ENCODE measurements at regions not wholly inside any gene's neighbourhood (a gene's known extent, or its start where the extent isn't known, plus 50 kb on each side); places are given as distances from the start of the nearest gene placed in this dataset.

GRCh38 chr1:64325856-64326255, 122.4 kb downstream of the UBE2U start:
- Mint-ChIP-seq H3K4me1 (peaks cover 1% of the 10 kb centered on the region), H3K27me3 (ENCODE audit: low read depth in 3 of 3) (peaks cover 1 to 8% (median 6%) of the 10 kb centered on the region in 3 donors), H3K9me3 (peaks cover 0 to 2% (median 0%) of the 10 kb centered on the region in 7 donors), H3K4me3 (no peak overlapping the region), H3K27ac (no peak overlapping the region), H3K36me3 (no peaks in the 10 kb centered on the region)
- no peak overlapping the region for H3K27ac ChIP-seq (ENCODE audit: low read depth in 1 of 2, low read length in 2 of 2)
- H2AFZ ChIP-seq (ENCODE audit: insufficient read depth, low read depth, low read length, poor library complexity, severe bottlenecking), result no peak overlapping the region
- intact Hi-C loops (cut with micrococcal nuclease), result no loop called here
- H3K4me2 ChIP-seq (replicated peaks; ENCODE audit: extremely low read depth, low read length, poor library complexity, severe bottlenecking), result no peak overlapping the region
- H3K9me3 ChIP-seq (replicated peaks in 1 of 2; ENCODE audit: control insufficient read depth in 1 of 2, insufficient read depth in 1 of 2, low read length in 2 of 2), result no peaks in the 10 kb centered on the region
- TF ChIP-seq CTCF (IDR thresholded peaks at IDR 0.05), result no peak
- H4K20me1 ChIP-seq (ENCODE audit: insufficient read depth, low read length), result no peaks in the 10 kb centered on the region
- H3K4me1 ChIP-seq (ENCODE audit: control insufficient read depth in 1 of 2, insufficient read depth in 2 of 2, low read length in 2 of 2), result no peaks in the 10 kb centered on the region
- H3K4me3 ChIP-seq (replicated peaks in 1 of 3; ENCODE audit: low read depth in 2 of 3, low read length in 3 of 3), result no peak overlapping the region
- H3K9ac ChIP-seq (ENCODE audit: insufficient read depth, low read length, poor library complexity, severe bottlenecking), result no peak overlapping the region
- 100% methylated on average over 1 of the region's 5 CpGs for WGBS (ENCODE audit: insufficient coverage)
- H3K27me3 ChIP-seq (ENCODE audit: control insufficient read depth in 2 of 2, insufficient read depth in 2 of 2, low read length in 2 of 2), result no peaks in the 10 kb centered on the region
- DNase-seq, result no peak
- H3K36me3 ChIP-seq (replicated peaks in 1 of 2; ENCODE audit: control insufficient read depth in 1 of 2, insufficient read depth in 2 of 2, low read length in 2 of 2), result no peaks in the 10 kb centered on the region
- no peaks in the 10 kb centered on the region for H3K79me2 ChIP-seq (ENCODE audit: insufficient read depth, low read length)

GRCh38 chr1:64327119-64327518, 123.7 kb downstream of the UBE2U start:
- no peaks in the 10 kb centered on the region for H3K79me2 ChIP-seq (ENCODE audit: insufficient read depth, low read length)
- intact Hi-C loops (cut with micrococcal nuclease), result no loop called here
- Mint-ChIP-seq H3K4me1 (no peaks in the 10 kb centered on the region), H3K27me3 (ENCODE audit: low read depth in 3 of 3) (peaks cover 1 to 8% (median 6%) of the 10 kb centered on the region in 3 donors), H3K27ac (no peak overlapping the region), H3K4me3 (no peak overlapping the region), H3K36me3 (no peaks in the 10 kb centered on the region), H3K9me3 (no peaks in the 10 kb centered on the region)
- no peaks in the 10 kb centered on the region for H3K36me3 ChIP-seq (replicated peaks in 1 of 2; ENCODE audit: control insufficient read depth in 1 of 2, insufficient read depth in 2 of 2, low read length in 2 of 2)
- H3K4me1 ChIP-seq (ENCODE audit: control insufficient read depth in 1 of 2, insufficient read depth in 2 of 2, low read length in 2 of 2), result no peaks in the 10 kb centered on the region
- no peaks in the 10 kb centered on the region for H3K27me3 ChIP-seq (ENCODE audit: control insufficient read depth in 2 of 2, insufficient read depth in 2 of 2, low read length in 2 of 2)
- no peak overlapping the region for H3K9ac ChIP-seq (ENCODE audit: insufficient read depth, low read length, poor library complexity, severe bottlenecking)
- H3K4me2 ChIP-seq (replicated peaks; ENCODE audit: extremely low read depth, low read length, poor library complexity, severe bottlenecking), result no peak overlapping the region
- no peaks in the 10 kb centered on the region for H4K20me1 ChIP-seq (ENCODE audit: insufficient read depth, low read length)
- TF ChIP-seq CTCF (IDR thresholded peaks at IDR 0.05), result no peak
- WGBS (ENCODE audit: insufficient coverage), result no CpG with 5 or more reads among the region's 2 CpGs
- no peak overlapping the region for H3K27ac ChIP-seq (ENCODE audit: low read depth in 1 of 2, low read length in 2 of 2)
- H3K9me3 ChIP-seq (replicated peaks in 1 of 2; ENCODE audit: control insufficient read depth in 1 of 2, insufficient read depth in 1 of 2, low read length in 2 of 2), result no peaks in the 10 kb centered on the region
- no peak for DNase-seq
- H3K4me3 ChIP-seq (replicated peaks in 1 of 3; ENCODE audit: low read depth in 2 of 3, low read length in 3 of 3), result no peak overlapping the region
- no peak overlapping the region for H2AFZ ChIP-seq (ENCODE audit: insufficient read depth, low read depth, low read length, poor library complexity, severe bottlenecking)
